Lower leg skin (tissue), 3 donors: ENCODE measurements at regions not wholly inside any gene's neighbourhood (a gene's known extent, or its start where the extent isn't known, plus 50 kb on each side); places are given as distances from the start of the nearest gene placed in this dataset.

ENCODE experiments used
- POLR2A ChIP-seq, 2 donors: fragments of 450-650 bp; IDR thresholded peaks; one replicate each; pipeline ENCODE4 v1.6.1; 2016 to 2017; ENCODE audit warnings: antibody characterized with exemption in 2 of 2, mild to moderate bottlenecking in 1 of 2, moderate library complexity in 1 of 2
- TF ChIP-seq, protein P1 (sequence below), 3 donors: fragments of 450-650 bp; IDR thresholded peaks; one replicate each; pipeline ENCODE4 v1.5.1; 2016; ENCODE audit warnings: antibody characterized with exemption in 3 of 3, mild to moderate bottlenecking in 3 of 3, moderate library complexity in 2 of 3

DNA sequence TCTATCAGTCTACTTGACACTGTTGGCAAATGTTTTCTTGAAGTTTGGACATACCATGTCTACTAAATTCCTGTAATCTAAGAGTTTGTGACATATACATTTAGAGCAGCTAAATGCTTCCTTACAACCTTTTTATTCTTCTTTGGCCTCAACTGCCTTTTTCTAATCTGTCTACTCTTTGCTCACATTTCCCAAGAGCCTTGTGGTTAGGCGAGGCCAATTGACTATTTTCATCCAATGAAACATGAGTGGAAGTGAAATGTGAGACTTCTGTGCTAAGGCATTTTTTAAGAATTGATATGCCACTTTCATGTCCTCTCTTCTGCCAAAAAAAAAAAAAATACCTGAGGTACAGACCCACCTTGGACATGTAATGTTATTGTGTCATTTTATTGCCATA, 158.2 kb upstream of the MCHR2 start:
- TF ChIP-seq, protein P1, sequence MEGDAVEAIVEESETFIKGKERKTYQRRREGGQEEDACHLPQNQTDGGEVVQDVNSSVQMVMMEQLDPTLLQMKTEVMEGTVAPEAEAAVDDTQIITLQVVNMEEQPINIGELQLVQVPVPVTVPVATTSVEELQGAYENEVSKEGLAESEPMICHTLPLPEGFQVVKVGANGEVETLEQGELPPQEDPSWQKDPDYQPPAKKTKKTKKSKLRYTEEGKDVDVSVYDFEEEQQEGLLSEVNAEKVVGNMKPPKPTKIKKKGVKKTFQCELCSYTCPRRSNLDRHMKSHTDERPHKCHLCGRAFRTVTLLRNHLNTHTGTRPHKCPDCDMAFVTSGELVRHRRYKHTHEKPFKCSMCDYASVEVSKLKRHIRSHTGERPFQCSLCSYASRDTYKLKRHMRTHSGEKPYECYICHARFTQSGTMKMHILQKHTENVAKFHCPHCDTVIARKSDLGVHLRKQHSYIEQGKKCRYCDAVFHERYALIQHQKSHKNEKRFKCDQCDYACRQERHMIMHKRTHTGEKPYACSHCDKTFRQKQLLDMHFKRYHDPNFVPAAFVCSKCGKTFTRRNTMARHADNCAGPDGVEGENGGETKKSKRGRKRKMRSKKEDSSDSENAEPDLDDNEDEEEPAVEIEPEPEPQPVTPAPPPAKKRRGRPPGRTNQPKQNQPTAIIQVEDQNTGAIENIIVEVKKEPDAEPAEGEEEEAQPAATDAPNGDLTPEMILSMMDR (IDR thresholded peaks at IDR 0.05) = no peak
- TF ChIP-seq POLR2A (IDR thresholded peaks at IDR 0.05) = no peak
